Epithelial cell of esophagus (primary cell): ENCODE measurements at regions not wholly inside any gene's neighbourhood (a gene's known extent, or its start where the extent isn't known, plus 50 kb on each side); places are given as distances from the start of the nearest gene placed in this dataset.

Experiments used
- DNase-seq: peaks from one replicate; pipeline ENCODE4 v3.0.0; 2010; ENCODE audit warnings: low read depth
- H3K4me3 ChIP-seq: 2 replicates; pipeline ENCODE4 v1.5.1; 2011; ENCODE audit warnings: mild to moderate bottlenecking, low read length, control low read depth
- TF ChIP-seq, protein P1 (sequence below): IDR thresholded peaks from 2 replicates; pipeline ENCODE4 v1.5.1; 2011; ENCODE audit warnings: low read depth, mild to moderate bottlenecking, low read length, control low read depth, inconsistent platforms; ENCODE audit not compliant: insufficient read depth; ENCODE audit errors: missing control alignments

DNA sequence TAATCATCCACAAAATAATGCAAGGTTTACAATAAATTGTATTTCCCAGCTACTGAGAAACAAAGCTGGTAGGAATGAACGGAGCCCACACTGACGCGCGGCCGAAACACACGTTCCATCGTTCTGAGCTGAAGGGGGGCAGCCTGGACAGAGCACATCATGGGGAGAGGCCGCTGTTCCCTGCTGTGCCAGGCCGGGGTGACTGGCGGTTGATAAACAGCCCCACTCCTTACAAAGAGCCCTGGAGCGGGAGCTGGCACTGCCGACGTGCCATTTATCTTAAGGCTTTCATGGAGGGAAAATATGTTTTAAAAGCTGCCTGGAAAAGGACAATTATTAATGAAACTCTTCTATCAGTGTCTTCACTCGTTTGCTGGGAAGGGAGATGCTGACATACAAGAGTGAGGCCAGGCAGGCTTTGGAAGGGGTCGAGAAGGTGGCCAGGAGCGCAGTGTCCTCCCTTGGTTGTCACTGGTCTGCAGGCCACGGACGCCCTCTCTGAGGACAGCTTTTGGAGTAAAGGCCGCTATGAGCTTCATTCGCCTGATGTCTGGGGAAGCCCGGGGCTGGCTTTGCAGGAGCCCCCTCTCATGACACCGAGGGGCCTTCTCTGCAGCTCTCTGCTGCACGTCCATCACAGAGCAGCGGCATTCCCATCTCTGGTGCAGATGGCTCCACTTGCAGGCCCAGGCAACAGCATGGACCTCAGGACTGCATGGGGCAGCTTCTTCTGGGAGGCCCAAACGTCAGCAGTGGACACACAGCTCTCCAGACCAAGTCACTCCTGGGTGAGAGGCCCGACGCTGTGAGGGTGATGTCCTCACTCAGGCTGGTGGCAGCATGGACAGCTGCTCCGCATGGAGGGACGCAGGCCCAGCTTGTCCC, 355.3 kb upstream of the SFSWAP start:
- TF ChIP-seq, protein P1, sequence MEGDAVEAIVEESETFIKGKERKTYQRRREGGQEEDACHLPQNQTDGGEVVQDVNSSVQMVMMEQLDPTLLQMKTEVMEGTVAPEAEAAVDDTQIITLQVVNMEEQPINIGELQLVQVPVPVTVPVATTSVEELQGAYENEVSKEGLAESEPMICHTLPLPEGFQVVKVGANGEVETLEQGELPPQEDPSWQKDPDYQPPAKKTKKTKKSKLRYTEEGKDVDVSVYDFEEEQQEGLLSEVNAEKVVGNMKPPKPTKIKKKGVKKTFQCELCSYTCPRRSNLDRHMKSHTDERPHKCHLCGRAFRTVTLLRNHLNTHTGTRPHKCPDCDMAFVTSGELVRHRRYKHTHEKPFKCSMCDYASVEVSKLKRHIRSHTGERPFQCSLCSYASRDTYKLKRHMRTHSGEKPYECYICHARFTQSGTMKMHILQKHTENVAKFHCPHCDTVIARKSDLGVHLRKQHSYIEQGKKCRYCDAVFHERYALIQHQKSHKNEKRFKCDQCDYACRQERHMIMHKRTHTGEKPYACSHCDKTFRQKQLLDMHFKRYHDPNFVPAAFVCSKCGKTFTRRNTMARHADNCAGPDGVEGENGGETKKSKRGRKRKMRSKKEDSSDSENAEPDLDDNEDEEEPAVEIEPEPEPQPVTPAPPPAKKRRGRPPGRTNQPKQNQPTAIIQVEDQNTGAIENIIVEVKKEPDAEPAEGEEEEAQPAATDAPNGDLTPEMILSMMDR, result no peak
- H3K4me3 ChIP-seq, result no peak overlapping the region
- DNase-seq, result no peak

DNA sequence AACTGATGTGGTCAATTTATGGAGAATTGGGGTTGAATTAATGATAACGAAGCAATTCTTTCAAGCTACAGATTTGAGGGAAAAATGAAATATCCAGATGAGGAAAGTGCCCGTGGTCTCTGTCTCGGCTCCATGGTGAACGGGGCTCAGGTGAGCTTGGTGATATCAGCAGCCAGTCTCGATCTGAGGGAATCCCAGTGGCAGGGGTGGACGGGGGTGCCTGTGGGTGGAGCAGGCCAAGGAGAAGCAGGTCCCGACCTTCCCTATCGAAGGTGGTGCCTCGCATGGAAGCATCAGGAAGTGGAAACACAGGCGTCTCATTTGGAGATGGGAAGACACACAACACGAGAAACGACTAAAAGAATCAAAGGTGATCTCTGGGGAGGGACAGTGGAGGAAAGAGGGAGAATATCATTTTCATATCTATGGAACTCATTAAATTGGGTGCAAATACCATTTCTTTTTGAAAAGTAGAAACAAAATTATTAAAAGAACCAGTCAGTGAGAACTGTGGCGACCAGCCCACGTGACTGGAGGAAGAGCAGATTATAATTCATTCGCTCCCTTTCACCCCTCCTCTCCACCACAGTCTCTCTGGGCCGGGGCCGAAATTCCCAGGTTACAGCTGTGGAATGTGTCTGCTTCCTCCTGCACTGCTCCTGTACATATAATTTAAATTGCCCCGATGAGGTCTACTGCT, 354.3 kb upstream of the SFSWAP start:
- DNase-seq, result no peak
- TF ChIP-seq, protein P1, result no peak

DNA sequence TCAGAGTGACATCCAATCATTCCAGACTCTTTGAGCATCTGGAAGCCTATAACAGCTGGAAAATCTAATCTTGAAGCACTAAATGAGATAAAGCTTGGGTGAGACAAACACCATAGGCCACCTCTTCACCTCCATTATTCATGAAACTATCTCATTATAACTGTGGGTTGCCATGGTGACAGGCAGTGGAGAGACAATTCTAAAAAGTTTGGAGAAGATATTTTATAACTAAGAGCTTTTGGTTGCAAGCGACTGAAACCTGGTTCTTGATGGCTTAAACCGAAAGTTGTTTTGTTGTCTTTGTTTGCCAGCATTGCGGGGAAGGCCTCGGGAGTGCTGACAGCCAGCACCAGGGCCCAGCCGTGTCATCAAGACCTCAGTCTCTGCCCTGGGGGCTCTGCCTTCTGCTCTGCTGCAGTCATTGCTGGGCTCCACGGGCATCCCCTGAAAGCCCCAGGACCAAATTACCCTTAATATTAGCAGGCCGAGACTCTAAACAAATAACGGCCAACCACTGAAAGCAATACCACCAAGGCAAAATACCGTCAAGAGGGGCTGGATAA, 353.6 kb upstream of the SFSWAP start:
- no peak for DNase-seq
- H3K4me3 ChIP-seq, result no peak overlapping the region
- TF ChIP-seq, protein P1, result no peak

More for the DNA sequence above, 354.3 kb upstream of the SFSWAP start:
- no peak overlapping the region for H3K4me3 ChIP-seq

DNA sequence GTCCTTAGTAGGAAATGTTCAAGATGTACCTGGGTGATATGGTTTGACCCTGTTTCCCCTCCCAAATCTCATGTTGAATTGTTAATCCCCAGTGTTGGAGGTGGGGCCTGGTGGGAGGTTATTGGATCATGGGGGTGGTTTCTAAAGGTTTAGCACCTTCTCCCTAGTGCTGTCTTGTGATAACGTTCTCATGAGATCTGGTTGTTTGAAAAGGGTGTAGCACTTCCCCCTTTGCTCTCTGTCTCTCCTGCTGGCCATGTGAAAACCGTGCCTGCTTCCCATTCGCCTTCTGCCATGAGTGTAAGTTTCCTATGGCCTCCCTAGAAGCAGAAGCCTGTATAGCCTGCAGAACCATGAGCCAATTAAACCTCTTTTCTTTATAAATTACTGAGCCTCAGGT, 353.0 kb upstream of the SFSWAP start:
- no peak for DNase-seq
- TF ChIP-seq, protein P1, result no peak
- no peak overlapping the region for H3K4me3 ChIP-seq

DNA sequence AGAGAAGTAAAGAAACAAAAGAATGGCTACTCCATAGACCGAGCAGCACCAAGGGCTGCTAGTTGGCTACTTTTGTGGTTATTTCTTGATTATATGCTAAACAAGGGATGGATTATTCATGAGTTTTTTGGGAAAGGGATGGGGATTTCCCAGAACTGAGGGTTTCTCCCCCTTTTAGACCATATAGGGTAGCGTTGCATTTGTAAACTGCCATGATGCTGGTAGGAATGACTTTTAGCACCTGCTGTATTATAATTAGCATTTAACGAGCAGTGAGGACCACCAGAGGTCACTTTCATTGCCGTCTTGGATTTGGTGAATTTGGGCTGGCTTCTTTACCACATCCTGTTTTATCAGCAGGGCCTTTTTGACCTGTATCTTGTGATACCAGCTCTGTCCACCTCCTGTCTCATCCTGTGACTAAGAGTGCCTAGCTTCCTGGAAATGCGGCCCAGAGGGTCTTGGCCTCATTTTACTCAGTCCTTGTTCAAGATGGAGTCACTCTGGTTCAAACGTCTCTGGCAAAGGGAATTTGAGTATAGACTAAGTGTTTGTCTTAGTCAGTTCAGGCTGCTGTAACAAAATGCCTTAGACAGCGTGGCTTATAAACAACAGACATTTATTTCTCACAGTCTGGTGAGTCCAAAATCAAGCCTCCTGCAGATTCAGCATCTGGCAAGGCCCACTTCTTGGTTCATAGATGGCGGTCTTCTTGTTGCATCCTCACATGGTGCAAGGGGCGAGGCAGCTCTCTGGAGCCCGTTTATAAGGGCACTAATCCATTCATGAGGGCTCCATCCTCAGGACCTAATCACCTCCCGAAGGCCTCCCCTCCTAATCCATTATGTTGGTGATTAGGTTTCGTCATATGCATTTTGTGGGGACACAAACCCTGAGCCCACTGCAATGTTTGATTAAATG, 348.3 kb upstream of the SFSWAP start:
- TF ChIP-seq, protein P1, result no peak
- no peak overlapping the region for H3K4me3 ChIP-seq
- no peak for DNase-seq

DNA sequence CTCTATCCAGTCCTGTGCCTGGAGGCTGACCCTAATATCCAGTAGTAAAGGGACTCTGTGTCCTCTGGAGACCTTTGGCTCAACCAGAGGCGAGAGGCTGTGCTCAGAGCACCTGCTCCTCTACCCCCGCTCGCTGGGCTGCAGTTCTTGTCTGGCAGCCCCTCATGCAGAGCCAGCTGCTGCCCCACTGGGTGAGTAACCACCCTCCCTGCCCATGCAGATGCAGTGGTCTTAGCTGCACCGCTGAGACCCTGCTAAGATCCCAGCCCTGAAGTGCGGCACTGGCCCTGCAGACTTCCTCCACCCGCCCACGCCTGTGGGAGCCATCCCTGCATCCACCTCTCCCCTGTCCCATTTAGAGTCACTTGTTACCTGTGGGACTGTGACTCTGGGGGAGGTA, 347.5 kb upstream of the SFSWAP start:
- DNase-seq, result no peak
- no peak overlapping the region for H3K4me3 ChIP-seq
- TF ChIP-seq, protein P1, result no peak
